Limb (tissue), 2 donors: ENCODE measurements at regions not wholly inside any gene's neighbourhood (a gene's known extent, or its start where the extent isn't known, plus 50 kb on each side); places are given as distances from the start of the nearest gene placed in this dataset.
"Not testable (repeated sequence)": the region's sequence is repeated elsewhere in the genome, so short reads cannot be mapped to it uniquely, and the experiment has no call there.

Experiments used
- DNase-seq, 2 donors: peaks; one replicate each; pipeline ENCODE4 v3.0.0-alpha.2; 2016; ENCODE audit errors: extremely low spot score in 2 of 2

- no peak for DNase-seq
Observed at GRCh38 chr5:124621279-124621678, 125.2 kb downstream of the ZNF608 start.

- DNase-seq, result no peak
Observed at GRCh38 chr5:124620743-124621142, 125.7 kb downstream of the ZNF608 start.

- no peak for DNase-seq
Observed at GRCh38 chr5:124619121-124619520, 127.3 kb downstream of the ZNF608 start.

GRCh38 chr5:124617787-124618186 is 128.7 kb downstream of the ZNF608 start:
- no peak for DNase-seq

GRCh38 chr5:124614836-124615385 is 131.5 kb downstream of the ZNF608 start:
- DNase-seq, result no peak

- no peak for DNase-seq
Observed at GRCh38 chr5:124614105-124614504, 132.3 kb downstream of the ZNF608 start.

GRCh38 chr5:124613273-124613953 is 133.0 kb downstream of the ZNF608 start:
- no peak for DNase-seq

GRCh38 chr5:124612023-124612422 is 134.4 kb downstream of the ZNF608 start:
- DNase-seq, result no peak

GRCh38 chr5:124611262-124611661 is 135.2 kb downstream of the ZNF608 start:
- not testable (repeated sequence) for DNase-seq

- DNase-seq, result not testable (repeated sequence)
Observed at GRCh38 chr5:124609685-124610084, 136.8 kb downstream of the ZNF608 start.

GRCh38 chr5:124606543-124606942 is 139.9 kb downstream of the ZNF608 start:
- no peak for DNase-seq

GRCh38 chr5:124606093-124606492 is 140.3 kb downstream of the ZNF608 start:
- no peak for DNase-seq

GRCh38 chr5:124605541-124605940 is 140.9 kb downstream of the ZNF608 start:
- DNase-seq, result peak; percentile 53 to 78

GRCh38 chr5:124604419-124604818 is 142.0 kb downstream of the ZNF608 start:
- no peak for DNase-seq

- DNase-seq, result no peak
Observed at GRCh38 chr5:124602925-124603650, 143.4 kb downstream of the ZNF608 start.

- DNase-seq, result no peak
Observed at GRCh38 chr5:124599028-124599973, 147.1 kb downstream of the ZNF608 start.

- no peak for DNase-seq
Observed at GRCh38 chr5:124596595-124597421, 149.6 kb downstream of the ZNF608 start.

- no peak for DNase-seq
Observed at GRCh38 chr5:124593952-124594351, 152.5 kb downstream of the ZNF608 start.

- no peak for DNase-seq
Observed at GRCh38 chr5:124592891-124593290, 153.5 kb downstream of the ZNF608 start.

GRCh38 chr5:124591583-124591982 is 154.9 kb downstream of the ZNF608 start:
- no peak for DNase-seq

GRCh38 chr5:124590686-124591085 is 155.8 kb downstream of the ZNF608 start:
- no peak for DNase-seq
